ENCODE measurements at regions not wholly inside any gene's neighbourhood (a gene's known extent, or its start where the extent isn't known, plus 50 kb on each side); places are given as distances from the start of the nearest gene placed in this dataset.

- DNase-seq = no peak
- no peak for TF ChIP-seq POLR2A (IDR thresholded peaks at IDR 0.05)
- no peak for TF ChIP-seq CTCF (IDR thresholded peaks at IDR 0.05)
- no peaks in the 10 kb centered on the region for H3K9me3 ChIP-seq
- H3K4me1 ChIP-seq = no peaks in the 10 kb centered on the region
- H3K27me3 ChIP-seq = no peaks in the 10 kb centered on the region
- no peak overlapping the region for H3K27ac ChIP-seq
- no peaks in the 10 kb centered on the region for H3K36me3 ChIP-seq
- H3K4me3 ChIP-seq = no peak overlapping the region
- intact Hi-C loops (cut with DNase I; ENCODE audit: low total_unique reads) = no loop called here
These were observed 1440.7 kb upstream of the ZEB2 start for GRCh38 chr2:145960479-145961163.

- no peaks in the 10 kb centered on the region for H3K4me1 ChIP-seq
- DNase-seq = no peak
- H3K9me3 ChIP-seq = no peaks in the 10 kb centered on the region
- intact Hi-C loops (cut with DNase I; ENCODE audit: low total_unique reads) = no loop called here
- H3K4me3 ChIP-seq = no peak overlapping the region
- H3K27me3 ChIP-seq = no peaks in the 10 kb centered on the region
- H3K27ac ChIP-seq = no peak overlapping the region
- no peak for TF ChIP-seq CTCF (IDR thresholded peaks at IDR 0.05)
- H3K36me3 ChIP-seq = no peaks in the 10 kb centered on the region
These were observed 1438.7 kb upstream of the ZEB2 start for GRCh38 chr2:145958611-145959010.

- Histone ChIP-seq H3K9me3 (no peaks in the 10 kb centered on the region), H3K4me3 (no peak overlapping the region), H3K27me3 (no peaks in the 10 kb centered on the region), H3K36me3 (no peaks in the 10 kb centered on the region), H3K4me1 (no peaks in the 10 kb centered on the region), H3K27ac (no peak overlapping the region)
- no peak for TF ChIP-seq CTCF (IDR thresholded peaks at IDR 0.05)
- no peak for TF ChIP-seq POLR2A (IDR thresholded peaks at IDR 0.05)
- no peak for DNase-seq
- intact Hi-C loops (cut with DNase I; ENCODE audit: low total_unique reads) = no loop called here
These were observed 1438.0 kb upstream of the ZEB2 start for GRCh38 chr2:145957929-145958328.

GRCh38 chr2:145939949-145940348 is 1420.0 kb upstream of the ZEB2 start:
- H3K27ac ChIP-seq = no peak overlapping the region
- no peaks in the 10 kb centered on the region for H3K27me3 ChIP-seq
- H3K9me3 ChIP-seq = no peaks in the 10 kb centered on the region
- intact Hi-C loops (cut with DNase I; ENCODE audit: low total_unique reads) = no loop called here
- H3K36me3 ChIP-seq = no peaks in the 10 kb centered on the region
- H3K4me3 ChIP-seq = no peak overlapping the region
- no peaks in the 10 kb centered on the region for H3K4me1 ChIP-seq
- no peak for DNase-seq
- no peak for TF ChIP-seq CTCF (IDR thresholded peaks at IDR 0.05)
- TF ChIP-seq POLR2A (IDR thresholded peaks at IDR 0.05) = no peak

GRCh38 chr2:145935016-145935415 is 1415.1 kb upstream of the ZEB2 start:
- Histone ChIP-seq H3K4me1 (no peaks in the 10 kb centered on the region), H3K27ac (no peak overlapping the region), H3K4me3 (no peak overlapping the region), H3K36me3 (no peaks in the 10 kb centered on the region), H3K27me3 (no peaks in the 10 kb centered on the region), H3K9me3 (no peaks in the 10 kb centered on the region)
- DNase-seq = no peak
- TF ChIP-seq POLR2A (IDR thresholded peaks at IDR 0.05) (no peak), CTCF (IDR thresholded peaks at IDR 0.05) (no peak)
- intact Hi-C loops (cut with DNase I; ENCODE audit: low total_unique reads) = no loop called here

All from uterus (tissue), 3 donors.